ENCODE measurements at regions not wholly inside any gene's neighbourhood (a gene's known extent, or its start where the extent isn't known, plus 50 kb on each side); places are given as distances from the start of the nearest gene placed in this dataset.

DNA sequence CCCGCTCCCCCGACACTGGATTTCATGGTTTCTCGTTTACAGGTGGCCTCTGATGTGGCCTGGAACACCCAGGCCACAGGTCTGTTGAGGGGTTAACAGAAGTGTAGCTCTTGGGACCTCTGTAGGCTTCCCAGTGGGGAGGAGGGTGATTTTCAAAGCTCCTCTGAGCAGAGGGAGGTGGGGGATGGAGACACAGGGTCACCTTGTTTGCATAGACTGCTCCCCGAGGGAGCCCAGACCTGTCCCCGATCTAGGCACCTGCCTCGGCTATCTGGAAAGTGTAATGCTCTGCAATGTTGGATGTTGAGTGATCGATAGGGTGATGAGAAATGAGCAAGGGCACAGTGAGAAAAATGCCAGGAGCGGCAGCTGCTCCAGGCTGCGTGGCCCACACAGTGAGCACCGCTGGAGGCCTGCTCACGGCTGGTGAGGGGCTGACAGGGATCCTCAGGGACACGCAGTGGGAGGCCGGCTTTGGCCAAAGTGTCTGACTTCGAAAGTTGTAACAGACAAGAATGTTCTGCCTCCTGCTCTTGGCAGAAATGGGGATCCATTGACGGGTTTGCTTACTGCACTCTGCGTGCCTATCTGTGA lies 594.1 kb downstream of the BRD1 start:
- TF ChIP-seq ZBTB7A (tag by site-specific recombination; IDR thresholded peaks at IDR 0.05; ENCODE audit: low read depth) (no peak), ZNF623 (tag by site-specific recombination; IDR thresholded peaks at IDR 0.05) (no peak), ZNF473 (tag by site-specific recombination; IDR thresholded peaks at IDR 0.05) (no peak), ZNF155 (tag by site-specific recombination; IDR thresholded peaks at IDR 0.05) (no peak), OSR2 (tag by site-specific recombination; IDR thresholded peaks at IDR 0.05) (no peak), SALL2 (tag by site-specific recombination; IDR thresholded peaks at IDR 0.05; ENCODE audit: borderline replicate concordance) (no peak), ZBTB21 (tag by site-specific recombination; IDR thresholded peaks at IDR 0.05) (no peak), ZNF341 (tag by site-specific recombination; IDR thresholded peaks at IDR 0.05; ENCODE audit: low read depth) (no peak), ZNF416 (tag by site-specific recombination; IDR thresholded peaks at IDR 0.05) (no peak), ZNF629 (tag by site-specific recombination; IDR thresholded peaks at IDR 0.05) (no peak)
- TF ChIP-seq, protein P1, sequence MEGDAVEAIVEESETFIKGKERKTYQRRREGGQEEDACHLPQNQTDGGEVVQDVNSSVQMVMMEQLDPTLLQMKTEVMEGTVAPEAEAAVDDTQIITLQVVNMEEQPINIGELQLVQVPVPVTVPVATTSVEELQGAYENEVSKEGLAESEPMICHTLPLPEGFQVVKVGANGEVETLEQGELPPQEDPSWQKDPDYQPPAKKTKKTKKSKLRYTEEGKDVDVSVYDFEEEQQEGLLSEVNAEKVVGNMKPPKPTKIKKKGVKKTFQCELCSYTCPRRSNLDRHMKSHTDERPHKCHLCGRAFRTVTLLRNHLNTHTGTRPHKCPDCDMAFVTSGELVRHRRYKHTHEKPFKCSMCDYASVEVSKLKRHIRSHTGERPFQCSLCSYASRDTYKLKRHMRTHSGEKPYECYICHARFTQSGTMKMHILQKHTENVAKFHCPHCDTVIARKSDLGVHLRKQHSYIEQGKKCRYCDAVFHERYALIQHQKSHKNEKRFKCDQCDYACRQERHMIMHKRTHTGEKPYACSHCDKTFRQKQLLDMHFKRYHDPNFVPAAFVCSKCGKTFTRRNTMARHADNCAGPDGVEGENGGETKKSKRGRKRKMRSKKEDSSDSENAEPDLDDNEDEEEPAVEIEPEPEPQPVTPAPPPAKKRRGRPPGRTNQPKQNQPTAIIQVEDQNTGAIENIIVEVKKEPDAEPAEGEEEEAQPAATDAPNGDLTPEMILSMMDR (tag by site-specific recombination; IDR thresholded peaks at IDR 0.05) = no peak
- TF ChIP-seq, protein P2, sequence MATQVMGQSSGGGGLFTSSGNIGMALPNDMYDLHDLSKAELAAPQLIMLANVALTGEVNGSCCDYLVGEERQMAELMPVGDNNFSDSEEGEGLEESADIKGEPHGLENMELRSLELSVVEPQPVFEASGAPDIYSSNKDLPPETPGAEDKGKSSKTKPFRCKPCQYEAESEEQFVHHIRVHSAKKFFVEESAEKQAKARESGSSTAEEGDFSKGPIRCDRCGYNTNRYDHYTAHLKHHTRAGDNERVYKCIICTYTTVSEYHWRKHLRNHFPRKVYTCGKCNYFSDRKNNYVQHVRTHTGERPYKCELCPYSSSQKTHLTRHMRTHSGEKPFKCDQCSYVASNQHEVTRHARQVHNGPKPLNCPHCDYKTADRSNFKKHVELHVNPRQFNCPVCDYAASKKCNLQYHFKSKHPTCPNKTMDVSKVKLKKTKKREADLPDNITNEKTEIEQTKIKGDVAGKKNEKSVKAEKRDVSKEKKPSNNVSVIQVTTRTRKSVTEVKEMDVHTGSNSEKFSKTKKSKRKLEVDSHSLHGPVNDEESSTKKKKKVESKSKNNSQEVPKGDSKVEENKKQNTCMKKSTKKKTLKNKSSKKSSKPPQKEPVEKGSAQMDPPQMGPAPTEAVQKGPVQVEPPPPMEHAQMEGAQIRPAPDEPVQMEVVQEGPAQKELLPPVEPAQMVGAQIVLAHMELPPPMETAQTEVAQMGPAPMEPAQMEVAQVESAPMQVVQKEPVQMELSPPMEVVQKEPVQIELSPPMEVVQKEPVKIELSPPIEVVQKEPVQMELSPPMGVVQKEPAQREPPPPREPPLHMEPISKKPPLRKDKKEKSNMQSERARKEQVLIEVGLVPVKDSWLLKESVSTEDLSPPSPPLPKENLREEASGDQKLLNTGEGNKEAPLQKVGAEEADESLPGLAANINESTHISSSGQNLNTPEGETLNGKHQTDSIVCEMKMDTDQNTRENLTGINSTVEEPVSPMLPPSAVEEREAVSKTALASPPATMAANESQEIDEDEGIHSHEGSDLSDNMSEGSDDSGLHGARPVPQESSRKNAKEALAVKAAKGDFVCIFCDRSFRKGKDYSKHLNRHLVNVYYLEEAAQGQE (tag by site-specific recombination; IDR thresholded peaks at IDR 0.05) = no peak
